GM12878 (cell line): ENCODE measurements at regions not wholly inside any gene's neighbourhood (a gene's known extent, or its start where the extent isn't known, plus 50 kb on each side); places are given as distances from the start of the nearest gene placed in this dataset.

Experiments
- ATAC-seq: fragments of 200-7000 bp; cut with Tn5 transposase; 3 replicates; pipeline ENCODE4 v1.9.1; 2020; ENCODE audit warnings: mild to moderate bottlenecking, moderate library complexity
- BruUV-seq: library from RNA; stranded (reverse); fragments of 400-500 nt; replicated peaks from 2 replicates; lab custom pipeline; 2021; lab: Mats Ljungman, UMichigan
- CTCF ChIA-PET: fragments of 300-600 bp; sonication (Branson Sonifier 250); formaldehyde crosslinking; extraction: SDS; loops from one replicate; lab custom pipeline; 2021; ENCODE audit warnings: inconsistent platforms; lab: Yijun Ruan, JAX
- POLR2A ChIA-PET: fragments of 350-600 bp; formaldehyde crosslinking; extraction: SDS; loops from one replicate; lab custom pipeline; 2021; ENCODE audit warnings: inconsistent platforms; lab: Charles Lee
- RAD21 ChIA-PET: fragments of 300-600 bp; sonication (Branson Sonifier 250); formaldehyde crosslinking; loops from one replicate; lab custom pipeline; 2023; ENCODE audit warnings: antibody characterized with exemption; ENCODE audit not compliant: unreplicated experiment; lab: Charles Lee
- SMC1A ChIA-PET: fragments of 300-600 bp; sonication (Branson Sonifier 250); formaldehyde crosslinking; loops from one replicate; lab custom pipeline; 2023; ENCODE audit not compliant: unreplicated experiment, uncharacterized antibody; lab: Charles Lee
- DNase-seq: peaks from one replicate; pipeline ENCODE4 v3.0.0-alpha.2; 2011; ENCODE audit warnings: low read depth, low spot score
- FAIRE-seq: peaks from 3 replicates; lab custom pipeline; 2011; peaks lifted over from hg19 to GRCh38; lab: Jason Lieb, UNC
- H2AFZ ChIP-seq: 2 replicates; pipeline ENCODE4 v1.6.0; 2011; ENCODE audit warnings: low read depth, low read length, control low read depth; ENCODE audit not compliant: control insufficient read depth
- H3K27ac ChIP-seq: 2 replicates; pipeline ENCODE4 v1.5.1; 2011; ENCODE audit warnings: control low read depth; ENCODE audit not compliant: control insufficient read depth, insufficient read depth
- H3K27me3 ChIP-seq, 2 experiments: replicated peaks in 1 of 2; 2 replicates each; pipeline versions ENCODE4 v1.6.0 to v1.6.1; 2011; ENCODE audit warnings: low read length in 1 of 2; ENCODE audit not compliant: control insufficient read depth in 2 of 2, insufficient read depth in 2 of 2
- H3K36me3 ChIP-seq, 2 experiments: 2 replicates each; pipeline ENCODE4 v1.5.1; 2011; ENCODE audit warnings: low read length in 1 of 2; ENCODE audit not compliant: control insufficient read depth in 2 of 2, insufficient read depth in 2 of 2
- H3K4me1 ChIP-seq: 2 replicates; pipeline ENCODE4 v1.6.1; 2011; ENCODE audit warnings: mild to moderate bottlenecking, low read length, moderate library complexity, mixed read lengths; ENCODE audit not compliant: control insufficient read depth, insufficient read depth
- H3K4me2 ChIP-seq: 2 replicates; pipeline ENCODE4 v1.6.0; 2011; ENCODE audit warnings: control low read depth; ENCODE audit not compliant: control insufficient read depth, insufficient read depth
- H3K4me3 ChIP-seq: fragments of 200-600 bp; sonication (generic); 2 replicates; pipeline ENCODE4 v1.5.1; 2016
- H3K79me2 ChIP-seq: 2 replicates; pipeline ENCODE4 v1.6.0; 2011; ENCODE audit warnings: low read length; ENCODE audit not compliant: control insufficient read depth, insufficient read depth
- H3K9ac ChIP-seq: 2 replicates; pipeline ENCODE4 v1.8.0; 2011; ENCODE audit warnings: low read length, control low read depth, mixed read lengths; ENCODE audit not compliant: control insufficient read depth, insufficient read depth
- H3K9me3 ChIP-seq: replicated peaks from 3 replicates; pipeline ENCODE4 v1.5.1; 2011; ENCODE audit warnings: mild to moderate bottlenecking, low read length; ENCODE audit not compliant: control insufficient read depth, insufficient read depth
- H4K20me1 ChIP-seq: 2 replicates; pipeline ENCODE4 v1.6.0; 2011; ENCODE audit not compliant: control insufficient read depth, insufficient read depth
- E4F1 ChIP-seq: fragments of 450-650 bp; IDR thresholded peaks from 2 replicates; pipeline ENCODE4 v1.6.1; 2018; ENCODE audit warnings: borderline replicate concordance, mild to moderate bottlenecking; ENCODE audit not compliant: partially characterized antibody
- HDAC2 ChIP-seq: fragments of 200-600 bp; sonication (generic); IDR thresholded peaks from 2 replicates; pipeline ENCODE4 v1.6.1; 2017
- MAX ChIP-seq: IDR thresholded peaks from 2 replicates; pipeline ENCODE4 v1.6.1; 2012; ENCODE audit warnings: low read depth, low read length, improper control_type of control experiment
- MYC ChIP-seq: IDR thresholded peaks from 2 replicates; pipeline ENCODE4 v1.6.1; 2011; ENCODE audit warnings: mild to moderate bottlenecking, low read length, moderate library complexity, inconsistent platforms; ENCODE audit not compliant: insufficient read depth, insufficient replicate concordance, insufficient read length, severe bottlenecking
- POLR2AphosphoS2 ChIP-seq: IDR thresholded peaks from 2 replicates; pipeline ENCODE4 v1.6.1; 2011; ENCODE audit warnings: low read depth, mild to moderate bottlenecking, low read length, improper control_type of control experiment, moderate library complexity
- WGBS: methylation state at CpG from one replicate; pipeline ENCODE4 v1.1.6; 2016; ENCODE audit warnings: low lambda C conversion rate; ENCODE audit not compliant: insufficient replicate concordance, insufficient coverage; ENCODE audit errors: missing lambda C conversion rate; 5-methylcytosine and 5-hydroxymethylcytosine counted together
- in situ Hi-C: fragments of 300-500 bp; cut with MboI; formaldehyde crosslinking; loops from 9 replicates; pipeline ENCODE4 v1.14.3; 2018; ENCODE audit warnings: mixed read lengths
- intact Hi-C: fragments of 100-400 bp; cut with micrococcal nuclease; formaldehyde crosslinking; loops from one replicate; pipeline ENCODE4 v1.14.2; 2022; ENCODE audit not compliant: unreplicated experiment
- TF ChIP-seq, protein P1 (sequence below): IDR thresholded peaks from 2 replicates; pipeline ENCODE4 v1.6.1; 2011; ENCODE audit warnings: borderline replicate concordance, low read depth, mild to moderate bottlenecking, moderate library complexity, low read length; ENCODE audit not compliant: insufficient read depth, poor library complexity, severe bottlenecking

DNA sequence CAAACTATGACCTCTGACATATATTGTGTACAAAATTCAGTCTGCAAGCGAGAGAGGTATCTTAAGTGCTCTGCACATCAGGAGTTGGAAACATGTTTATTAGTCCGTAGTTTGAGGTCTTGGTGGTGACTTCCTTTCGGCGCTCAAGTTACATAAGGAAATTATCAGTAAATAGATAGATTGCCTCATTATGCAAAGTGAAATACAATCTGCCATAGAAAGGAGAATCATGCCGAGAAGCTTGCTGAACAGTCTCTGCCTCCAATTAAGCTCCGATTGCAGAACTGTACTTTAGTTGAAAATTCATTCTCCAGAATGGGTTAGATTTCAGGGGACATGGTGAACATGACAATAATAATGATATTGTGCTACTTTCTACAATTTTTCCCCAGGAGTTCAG is 271.8 kb downstream of the BRINP2 start:
- in situ Hi-C loops (no loop called here), intact Hi-C loops (no loop called here)
- H3K27me3 ChIP-seq: no peaks in the 10 kb centered on the region
- ChIA-PET RAD21 (no interaction called here), POLR2A (no interaction called here), SMC1A (no interaction called here), CTCF (no interaction called here)
- TF ChIP-seq E4F1: no peak
- TF ChIP-seq HDAC2: no peak
- no peak for TF ChIP-seq MYC
- TF ChIP-seq, protein P1, sequence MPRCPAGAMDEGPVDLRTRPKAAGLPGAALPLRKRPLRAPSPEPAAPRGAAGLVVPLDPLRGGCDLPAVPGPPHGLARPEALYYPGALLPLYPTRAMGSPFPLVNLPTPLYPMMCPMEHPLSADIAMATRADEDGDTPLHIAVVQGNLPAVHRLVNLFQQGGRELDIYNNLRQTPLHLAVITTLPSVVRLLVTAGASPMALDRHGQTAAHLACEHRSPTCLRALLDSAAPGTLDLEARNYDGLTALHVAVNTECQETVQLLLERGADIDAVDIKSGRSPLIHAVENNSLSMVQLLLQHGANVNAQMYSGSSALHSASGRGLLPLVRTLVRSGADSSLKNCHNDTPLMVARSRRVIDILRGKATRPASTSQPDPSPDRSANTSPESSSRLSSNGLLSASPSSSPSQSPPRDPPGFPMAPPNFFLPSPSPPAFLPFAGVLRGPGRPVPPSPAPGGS: no peak
- TF ChIP-seq MAX: no peak
- TF ChIP-seq POLR2AphosphoS2: no peak
- H3K4me2 ChIP-seq: no peak overlapping the region
- H3K9ac ChIP-seq: no peak overlapping the region
- H4K20me1 ChIP-seq: no peaks in the 10 kb centered on the region
- H2AFZ ChIP-seq: no peak overlapping the region
- BruUV-seq: no TSS peak
- 33% methylated on average over 6 of the region's 6 CpGs for WGBS
- H3K36me3 ChIP-seq: no peaks in the 10 kb centered on the region
- FAIRE-seq (no peak), ATAC-seq (no peak), DNase-seq (no peak)
- no peak overlapping the region for H3K27ac ChIP-seq
- no peaks in the 10 kb centered on the region for H3K4me1 ChIP-seq
- H3K4me3 ChIP-seq: no peak overlapping the region
- H3K79me2 ChIP-seq: no peaks in the 10 kb centered on the region
- H3K9me3 ChIP-seq: no peaks in the 10 kb centered on the region
